ENCODE measurements at regions not wholly inside any gene's neighbourhood (a gene's known extent, or its start where the extent isn't known, plus 50 kb on each side); places are given as distances from the start of the nearest gene placed in this dataset.

DNA sequence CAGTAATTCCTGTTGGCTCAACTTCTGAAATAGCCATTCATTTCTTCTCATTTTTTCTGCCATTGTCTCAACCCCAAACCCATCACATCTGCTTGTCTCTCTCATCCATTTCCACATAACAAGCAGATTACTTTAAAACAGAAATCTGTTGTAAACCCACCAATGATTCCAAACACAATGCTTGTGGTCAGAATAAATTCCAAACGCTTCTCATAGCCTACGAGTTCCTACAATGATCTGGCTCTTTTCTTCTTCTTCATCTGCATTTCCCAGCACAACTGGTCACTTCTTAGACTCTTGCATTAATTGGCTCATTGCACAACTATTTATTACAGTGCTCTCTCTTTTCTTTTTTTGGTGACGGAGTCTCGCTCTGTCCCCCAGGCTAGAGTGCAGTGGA is 364.1 kb downstream of the GATA3 start:
- no peak for DNase-seq (ENCODE audit: low spot score)

DNA sequence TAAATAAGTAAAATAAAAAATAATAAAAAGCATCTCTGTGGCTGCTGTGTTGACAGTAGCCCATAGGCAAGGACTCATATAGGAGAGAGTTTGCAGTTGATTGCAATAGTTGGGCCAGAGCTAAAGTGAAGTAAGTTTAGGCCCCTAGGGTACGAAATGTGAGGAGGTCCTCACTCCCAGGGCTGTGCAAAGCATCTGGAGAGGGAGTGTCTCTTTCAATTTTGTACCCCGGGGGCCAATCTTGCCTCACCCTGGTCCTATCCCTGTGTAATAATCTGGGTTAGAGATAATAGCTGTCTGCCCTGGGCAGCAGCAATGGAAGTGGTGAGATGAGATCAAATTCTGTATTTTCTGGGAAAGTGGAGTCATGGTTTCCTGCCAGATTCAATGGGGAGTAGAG is 365.7 kb downstream of the GATA3 start:
- no peak for DNase-seq (ENCODE audit: low spot score)

DNA sequence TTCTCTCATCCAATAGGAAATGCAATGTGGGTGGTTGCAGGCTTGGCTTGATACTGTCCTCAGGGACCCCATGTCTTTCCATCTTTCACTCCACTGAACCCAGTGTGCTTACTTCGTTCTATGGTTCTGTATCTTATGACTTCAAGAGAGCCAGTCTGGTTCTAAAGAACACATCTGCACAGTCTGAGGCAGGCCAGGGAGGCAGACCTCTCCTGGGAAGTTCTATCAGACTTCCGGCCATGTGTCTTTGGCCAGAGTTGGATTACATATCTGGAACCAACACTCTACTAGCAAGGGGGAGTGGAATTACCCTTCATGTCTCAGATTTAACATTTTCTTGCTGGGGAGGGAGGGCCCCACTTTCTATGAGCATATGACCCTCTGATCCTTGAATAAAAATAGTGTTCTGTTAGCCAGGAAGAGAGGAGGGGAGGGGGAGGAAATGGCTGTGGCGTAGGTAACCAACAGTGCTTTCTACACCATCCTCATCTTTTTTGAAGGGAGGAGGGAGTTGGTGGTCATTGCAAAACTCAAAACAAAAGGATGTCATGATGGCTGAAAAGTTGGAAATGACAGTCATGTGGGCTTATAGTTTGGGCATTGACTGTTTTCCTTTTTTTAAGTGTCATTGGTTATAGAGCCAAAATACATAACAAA is 370.2 kb downstream of the GATA3 start:
- DNase-seq (ENCODE audit: low spot score): no peak

DNA sequence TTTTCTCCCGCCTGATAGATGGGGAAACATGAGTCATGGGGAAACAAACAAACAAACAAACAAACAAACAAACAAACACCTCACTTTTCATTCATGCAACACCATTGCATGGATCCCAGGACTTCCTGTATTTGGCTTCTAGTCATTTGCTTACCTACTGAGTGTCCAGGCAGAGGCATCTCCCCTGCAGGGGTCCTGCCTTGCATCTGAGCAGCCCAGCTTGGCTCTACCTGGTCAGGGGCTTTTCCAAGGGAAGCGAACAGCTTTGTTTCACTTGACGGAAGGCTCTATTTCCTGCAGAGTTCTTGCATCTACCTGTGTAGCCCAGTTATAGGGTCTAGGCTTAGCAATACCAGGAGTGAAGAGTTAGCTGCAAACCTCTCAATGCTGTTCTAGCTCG is 374.2 kb downstream of the GATA3 start:
- no peak for DNase-seq (ENCODE audit: low spot score)

DNA sequence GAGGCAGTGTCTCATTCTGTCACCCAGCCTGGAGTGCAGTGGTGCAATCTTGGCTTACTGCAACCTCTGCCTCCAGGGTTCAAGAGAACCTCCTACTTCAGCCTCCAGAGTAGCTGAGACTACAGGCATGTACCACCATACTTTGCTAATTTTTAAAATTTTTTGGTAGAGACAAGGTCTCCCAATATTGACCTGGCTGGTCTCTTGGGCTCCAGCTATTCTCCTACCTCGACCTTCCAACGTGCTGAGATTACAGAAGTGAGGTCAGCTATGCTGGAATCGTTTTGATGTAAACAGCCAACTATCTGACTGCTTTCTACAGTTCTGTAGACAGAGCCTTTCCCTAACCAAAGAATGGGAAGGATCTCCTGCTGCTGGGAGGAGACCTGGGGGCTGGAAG is 375.8 kb downstream of the GATA3 start:
- DNase-seq (ENCODE audit: low spot score): no peak

DNA sequence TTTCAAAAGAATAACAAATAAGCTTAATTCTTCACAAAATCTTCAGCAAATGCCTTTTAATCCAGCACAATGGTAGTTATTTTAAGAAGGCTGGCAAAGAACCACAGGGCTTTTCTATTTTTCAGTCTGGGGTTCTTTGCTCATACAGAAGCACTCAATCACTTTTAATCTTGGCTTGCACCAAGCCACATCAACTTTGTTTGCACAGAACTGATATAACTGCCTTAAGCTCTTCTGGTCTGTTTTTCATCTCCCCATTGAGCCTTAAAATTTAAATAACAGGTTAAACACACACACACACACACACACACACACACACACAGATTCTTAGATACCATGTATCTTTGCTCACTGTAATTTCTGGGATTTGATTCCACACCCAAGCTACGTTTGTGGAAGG is 377.0 kb downstream of the GATA3 start:
- DNase-seq (ENCODE audit: low spot score): no peak

DNA sequence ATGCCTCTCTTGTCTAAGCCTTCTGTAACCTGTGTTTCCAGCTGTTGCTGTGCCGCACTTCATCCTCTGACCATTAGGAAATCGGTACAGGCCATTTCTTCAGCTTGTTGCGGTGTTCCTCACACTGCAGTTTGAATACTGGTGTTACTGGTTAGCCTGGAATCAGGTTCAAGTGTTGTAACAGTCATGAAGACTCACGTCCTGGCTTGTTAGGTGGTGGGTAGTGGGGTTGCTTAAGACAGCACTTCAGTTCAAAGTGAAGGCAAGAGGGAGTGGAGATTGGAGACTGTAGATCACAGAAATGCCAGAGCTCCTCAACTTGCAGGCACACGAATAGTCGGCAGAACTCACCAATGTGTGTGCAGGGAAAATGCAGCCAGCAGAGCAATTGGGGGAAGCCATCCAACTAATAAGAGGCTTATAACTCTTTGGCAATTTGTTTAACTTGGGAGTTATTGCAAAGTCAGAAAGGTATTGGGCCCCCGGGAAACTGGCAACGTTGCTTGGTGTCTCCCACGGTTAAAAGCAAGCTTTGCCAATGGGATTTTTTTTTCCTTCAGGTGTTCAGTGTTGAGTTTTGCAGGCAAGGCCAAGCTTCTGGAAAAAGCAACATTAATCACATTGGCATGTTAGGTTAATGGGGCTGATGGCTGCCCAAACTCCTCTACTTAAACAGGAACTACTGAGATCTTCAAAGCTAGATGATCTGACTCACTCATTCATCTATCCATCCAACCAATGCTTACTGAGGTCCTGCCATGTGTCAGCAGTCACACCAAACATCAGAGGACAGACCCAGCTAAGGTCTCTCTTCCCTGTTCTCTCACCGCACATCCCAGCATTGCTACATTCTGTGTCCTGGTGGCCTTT is 380.9 kb downstream of the GATA3 start:
- peak; percentile 31 for DNase-seq (ENCODE audit: low spot score)

DNA sequence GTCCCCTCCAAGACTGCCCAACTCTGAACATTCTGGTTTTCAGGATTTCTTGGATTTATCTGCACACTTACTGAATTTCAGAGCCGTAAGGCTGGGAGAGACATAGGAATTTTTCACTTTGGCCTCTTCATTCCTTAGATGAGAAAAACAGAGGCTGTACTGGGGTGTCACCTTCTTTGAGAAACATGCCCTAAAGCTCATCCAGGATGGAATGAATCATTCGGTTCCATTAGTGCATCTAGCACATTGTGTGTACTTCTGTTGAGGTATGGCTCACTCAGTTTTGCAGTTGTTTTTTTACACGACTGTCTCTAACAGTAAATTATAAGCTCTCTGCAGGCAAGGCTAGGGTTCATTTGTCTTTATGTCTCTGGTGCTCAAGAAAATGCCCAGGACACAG is 383.4 kb downstream of the GATA3 start:
- DNase-seq (ENCODE audit: low spot score): no peak

DNA sequence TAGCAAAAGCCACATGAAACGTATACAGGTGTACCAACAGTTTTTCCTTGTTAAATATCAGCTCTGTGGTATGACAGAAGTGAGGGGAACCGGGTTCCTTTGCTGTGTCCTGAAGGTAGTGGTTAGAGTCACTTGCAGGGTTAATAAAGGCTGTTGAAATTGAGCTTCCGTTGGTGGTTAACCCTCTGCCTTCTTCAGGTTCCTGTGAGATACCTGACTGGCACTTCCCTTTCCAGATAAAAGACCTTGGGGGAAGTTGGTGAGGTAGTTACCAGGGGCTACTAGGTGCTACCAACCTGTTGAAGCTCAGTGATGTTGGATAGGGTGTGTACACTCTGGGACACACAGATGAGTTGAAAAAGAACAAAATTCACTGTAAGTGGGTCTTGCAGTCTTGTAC is 384.1 kb downstream of the GATA3 start:
- no peak for DNase-seq (ENCODE audit: low spot score)

DNA sequence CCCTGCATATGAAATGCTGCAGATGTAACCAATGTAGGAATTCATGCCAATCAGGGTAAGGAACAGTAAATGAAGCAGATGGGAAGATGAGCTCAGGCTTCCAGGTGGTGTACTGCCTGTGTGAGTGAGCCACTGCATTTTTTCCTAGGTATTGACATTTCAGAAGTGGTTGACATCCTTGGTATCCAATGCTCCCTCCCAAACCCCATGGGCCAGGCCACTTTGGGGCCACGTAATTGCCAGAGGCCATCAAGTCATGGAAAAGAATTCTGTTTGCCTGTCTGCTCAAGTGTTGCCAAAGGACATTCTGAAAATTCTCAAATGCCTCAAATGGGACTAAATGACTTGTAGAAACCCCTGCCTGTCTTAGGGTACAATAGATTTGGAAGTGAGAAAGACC is 384.6 kb downstream of the GATA3 start:
- no peak for DNase-seq (ENCODE audit: low spot score)

DNA sequence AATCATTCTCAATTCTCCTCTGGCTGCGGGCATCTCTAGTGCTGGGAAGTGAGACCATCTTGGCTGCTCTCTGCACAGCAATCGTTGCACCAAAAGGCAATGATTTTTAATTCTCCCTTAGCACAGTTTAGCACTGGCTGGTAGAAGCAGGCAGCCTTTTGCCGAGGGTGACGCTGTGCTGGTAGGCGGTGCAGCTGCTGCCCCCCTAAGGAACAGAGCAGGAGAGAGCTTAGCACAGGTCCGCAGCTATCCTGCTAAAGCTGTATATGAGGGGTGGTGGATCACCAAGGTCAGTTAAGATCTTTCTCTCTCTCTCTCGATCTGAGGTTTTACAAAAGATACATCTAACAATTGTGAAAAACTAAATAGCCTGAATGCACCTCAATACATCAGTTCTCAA is 390.1 kb downstream of the GATA3 start:
- DNase-seq (ENCODE audit: low spot score): no peak

DNA sequence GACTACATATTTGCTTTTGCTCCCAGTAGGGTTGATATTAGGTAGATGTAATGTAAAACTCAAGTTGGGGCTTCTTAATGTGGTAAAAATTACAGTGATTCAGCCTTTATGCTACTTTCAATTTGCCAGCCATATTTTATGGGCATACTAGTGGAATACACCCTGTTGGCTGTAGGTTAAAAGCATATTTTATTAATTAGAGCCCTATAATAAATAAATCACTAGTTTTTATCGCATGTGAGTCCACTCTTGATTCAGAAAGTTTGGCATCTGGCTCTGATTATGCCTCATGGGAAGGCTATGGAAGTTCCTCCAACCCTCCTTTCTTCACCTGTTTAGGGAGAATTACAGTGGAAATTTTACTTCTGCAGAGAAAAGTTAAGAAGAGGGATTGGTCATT is 390.9 kb downstream of the GATA3 start:
- no peak for DNase-seq (ENCODE audit: low spot score)

DNA sequence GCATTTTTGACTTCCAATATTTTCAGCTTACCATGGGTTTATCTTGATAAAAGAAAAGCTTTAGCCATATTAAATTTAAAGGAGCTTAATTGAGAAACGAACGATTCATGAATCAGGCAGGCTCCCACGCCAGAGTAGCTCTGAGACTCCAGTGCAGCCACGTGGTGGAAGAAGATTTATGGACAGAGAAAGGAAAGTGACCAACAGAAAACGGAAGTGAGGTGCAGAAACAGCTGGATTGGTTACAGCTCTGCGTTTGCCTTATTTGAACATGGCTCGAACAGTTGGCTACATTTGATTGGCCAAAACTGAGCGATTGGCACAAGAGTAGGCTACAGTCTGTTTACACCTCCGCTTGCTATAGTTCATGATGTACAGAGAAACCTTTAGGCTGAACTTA is 395.4 kb downstream of the GATA3 start:
- DNase-seq (ENCODE audit: low spot score): no peak

DNA sequence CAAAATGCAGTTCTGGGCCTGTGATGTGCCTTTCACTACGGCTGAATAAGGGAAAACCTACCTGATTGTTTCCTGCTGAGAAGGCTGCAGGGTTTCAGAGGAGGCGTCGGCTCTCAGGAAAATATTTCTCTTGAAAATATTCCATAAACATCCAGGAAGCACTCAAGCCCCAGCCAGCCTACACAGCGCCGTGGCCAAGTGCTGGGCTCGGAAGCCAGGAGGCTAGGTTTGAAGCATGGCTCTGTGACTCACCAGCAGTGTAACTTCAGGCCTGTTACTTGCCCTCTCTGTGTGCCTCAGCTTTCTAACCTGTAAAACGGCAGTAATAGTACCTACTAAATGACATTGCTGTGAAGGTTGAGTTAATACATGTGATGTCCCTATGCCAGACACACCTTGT is 399.1 kb downstream of the GATA3 start:
- no peak for DNase-seq (ENCODE audit: low spot score)

DNA sequence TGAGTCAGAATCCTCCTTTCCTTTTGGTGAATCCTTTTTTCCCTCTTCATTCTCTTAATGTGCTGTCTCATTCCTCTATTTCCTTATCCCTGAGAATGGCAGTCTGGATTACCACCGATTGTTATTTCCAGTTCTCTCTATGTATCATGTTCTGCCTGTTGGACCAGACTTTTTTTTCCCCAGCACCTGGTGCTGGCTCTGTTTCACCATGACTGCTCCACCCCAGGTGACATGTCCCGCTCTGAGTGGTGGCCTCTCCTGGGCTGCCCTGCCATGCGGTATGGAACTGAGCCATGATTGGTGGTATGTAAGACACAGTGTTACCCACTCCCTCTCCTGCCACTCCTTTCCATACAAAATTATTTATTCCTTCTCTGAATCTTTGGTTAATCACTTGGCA is 399.9 kb downstream of the GATA3 start:
- DNase-seq (ENCODE audit: low spot score): no peak

DNA sequence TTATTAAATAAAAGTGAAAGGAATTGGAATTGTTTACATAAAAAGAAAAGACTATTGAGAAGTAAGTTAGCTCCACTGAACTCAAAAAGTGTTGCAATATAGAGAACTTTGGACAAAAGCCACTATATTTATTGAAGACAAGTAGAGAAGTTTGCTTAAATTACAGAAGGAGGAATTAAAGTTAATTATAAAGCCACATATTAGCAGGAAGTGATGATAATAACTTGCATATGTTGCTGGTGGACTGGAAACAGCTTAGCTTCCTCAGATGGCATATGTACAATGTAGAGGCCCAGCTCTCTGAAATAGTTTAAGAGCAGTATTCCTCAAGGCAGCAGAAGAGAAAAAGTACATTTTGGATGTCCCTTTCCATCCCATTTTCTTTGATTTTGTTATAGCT is 400.7 kb downstream of the GATA3 start:
- no peak for DNase-seq (ENCODE audit: low spot score)

DNA sequence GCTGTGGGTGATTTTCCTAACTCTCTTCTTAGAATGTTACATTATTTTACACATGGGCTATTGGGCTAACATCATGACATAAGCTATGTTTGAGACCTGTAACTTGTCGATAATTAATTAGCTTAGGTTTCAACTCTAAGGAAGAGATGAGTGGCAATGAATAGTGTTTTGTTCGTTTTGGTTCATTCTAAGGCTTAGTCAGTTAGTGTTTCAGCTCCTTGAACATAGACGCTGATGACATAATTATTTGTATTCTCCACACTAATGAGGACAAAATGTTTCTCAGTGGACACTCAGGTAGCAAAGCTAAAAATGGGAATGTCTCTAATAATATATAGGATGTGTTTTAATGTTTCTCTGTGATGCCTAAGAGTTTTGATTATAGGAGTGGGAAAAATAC is 401.9 kb downstream of the GATA3 start:
- DNase-seq (ENCODE audit: low spot score): no peak

DNA sequence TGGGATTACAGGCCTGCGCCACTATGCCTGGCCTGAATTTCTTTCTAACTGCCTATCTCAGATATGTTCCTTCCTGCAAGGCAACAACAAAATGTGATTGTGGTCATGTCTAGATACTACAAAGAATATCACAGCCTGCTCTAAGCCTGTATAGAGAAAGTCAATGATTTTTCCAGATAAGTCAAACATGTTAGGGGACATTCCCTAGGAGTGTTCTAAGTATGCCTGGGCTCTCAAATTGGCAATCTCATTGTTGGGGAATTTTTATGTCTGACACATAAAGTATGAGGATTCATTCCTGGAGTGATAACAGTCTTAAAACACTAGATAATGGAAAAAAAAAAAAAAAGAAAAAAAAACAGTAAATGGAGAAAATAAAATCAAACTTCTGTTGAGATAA is 406.1 kb downstream of the GATA3 start:
- DNase-seq (ENCODE audit: low spot score): no peak

DNA sequence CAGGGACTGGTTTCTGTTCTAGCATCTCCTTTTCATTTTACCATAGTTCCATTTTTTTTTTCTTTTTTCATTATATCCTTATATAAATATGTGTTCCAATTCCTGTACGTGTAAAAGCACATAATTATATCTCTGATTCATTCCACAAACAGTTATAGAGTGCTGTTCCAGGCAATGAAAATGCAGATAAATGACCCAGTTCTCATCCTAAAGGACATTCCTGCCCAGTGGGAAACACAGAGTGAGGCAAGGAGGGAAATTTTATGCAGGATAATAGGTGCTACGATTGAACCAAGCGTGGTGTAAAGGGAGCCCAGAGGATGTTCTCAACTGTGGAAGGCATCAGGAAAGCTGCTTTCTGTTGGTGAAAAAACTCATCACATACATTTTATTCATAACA is 408.1 kb downstream of the GATA3 start:
- no peak for DNase-seq (ENCODE audit: low spot score)

DNA sequence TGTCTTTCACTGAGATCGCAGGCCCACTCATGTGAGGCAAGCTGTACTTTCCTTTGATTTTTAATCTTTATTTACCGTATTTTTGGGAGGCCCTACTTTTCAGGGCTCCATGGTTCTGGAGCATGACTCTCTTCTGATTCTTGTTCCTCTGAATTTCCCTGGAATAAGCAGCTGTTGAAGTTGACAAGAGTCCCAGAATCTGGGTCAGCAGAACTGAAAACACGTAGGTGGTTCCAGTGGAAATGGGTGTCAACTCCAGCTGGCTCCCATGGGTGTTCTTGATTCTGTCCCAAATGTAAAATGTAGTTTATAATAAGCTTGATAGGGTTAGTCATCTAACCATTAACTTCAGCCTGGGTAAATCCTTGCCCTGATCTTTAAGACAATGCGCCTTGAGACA is 409.4 kb downstream of the GATA3 start:
- no peak for DNase-seq (ENCODE audit: low spot score)

DNA sequence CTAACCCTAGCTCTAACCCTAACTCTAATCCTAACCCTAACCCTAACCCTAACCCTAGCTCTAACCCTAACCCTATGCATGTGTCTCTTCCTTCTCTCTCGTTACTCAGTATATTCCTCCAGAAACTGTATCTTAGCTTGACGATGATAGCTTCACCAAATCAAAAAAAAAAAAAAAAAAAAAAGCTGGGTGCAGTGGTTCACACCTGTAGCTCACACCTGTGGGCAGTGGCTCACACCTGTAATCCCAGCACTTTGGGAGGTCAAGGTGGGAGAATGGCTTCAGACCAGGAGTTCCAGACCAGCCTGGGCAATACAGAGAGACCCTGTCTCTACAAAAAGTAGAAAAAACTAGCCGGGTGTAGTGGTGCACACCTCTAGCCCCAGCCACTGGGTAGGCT is 414.0 kb downstream of the GATA3 start:
- DNase-seq (ENCODE audit: low spot score): no peak

DNA sequence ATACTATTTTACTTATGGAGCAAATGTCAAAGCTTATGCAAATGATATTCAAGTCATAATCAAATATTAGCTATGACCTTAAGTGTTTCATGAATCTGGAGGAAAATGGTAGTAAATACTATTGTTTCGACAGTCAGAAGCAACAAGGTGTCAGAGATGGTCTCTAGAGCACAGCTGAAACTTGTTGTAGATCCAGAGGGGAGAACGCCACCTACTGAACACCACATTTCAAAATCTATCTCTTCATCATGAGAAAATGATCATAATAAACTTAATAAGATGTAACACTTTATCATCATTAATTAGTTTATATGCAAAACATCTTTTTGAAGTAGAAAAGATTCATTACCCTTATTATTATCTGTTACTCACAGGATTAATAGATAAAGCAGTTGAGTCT is 418.7 kb downstream of the GATA3 start:
- no peak for DNase-seq (ENCODE audit: low spot score)

DNA sequence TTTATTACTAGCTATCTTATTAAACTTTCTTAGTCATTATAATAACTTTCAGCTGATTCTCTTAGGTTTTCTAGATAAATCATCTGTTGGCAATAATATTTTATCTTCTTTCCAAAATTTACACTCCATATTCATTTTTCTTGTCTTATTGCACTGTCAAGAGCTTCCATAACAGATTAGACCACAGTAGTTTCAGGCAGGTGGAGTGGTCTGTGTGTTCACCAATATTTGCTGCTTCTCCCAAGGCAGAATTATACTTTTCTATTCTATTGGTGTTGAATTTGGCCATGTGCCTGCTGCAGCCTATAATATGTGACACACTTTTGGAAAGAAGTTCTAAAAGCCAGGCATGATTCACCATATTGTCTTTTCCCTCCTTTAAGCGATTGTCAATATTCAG is 422.8 kb downstream of the GATA3 start:
- DNase-seq (ENCODE audit: low spot score): no peak
